ENCODE measurements at regions not wholly inside any gene's neighbourhood (a gene's known extent, or its start where the extent isn't known, plus 50 kb on each side); places are given as distances from the start of the nearest gene placed in this dataset.

DNA sequence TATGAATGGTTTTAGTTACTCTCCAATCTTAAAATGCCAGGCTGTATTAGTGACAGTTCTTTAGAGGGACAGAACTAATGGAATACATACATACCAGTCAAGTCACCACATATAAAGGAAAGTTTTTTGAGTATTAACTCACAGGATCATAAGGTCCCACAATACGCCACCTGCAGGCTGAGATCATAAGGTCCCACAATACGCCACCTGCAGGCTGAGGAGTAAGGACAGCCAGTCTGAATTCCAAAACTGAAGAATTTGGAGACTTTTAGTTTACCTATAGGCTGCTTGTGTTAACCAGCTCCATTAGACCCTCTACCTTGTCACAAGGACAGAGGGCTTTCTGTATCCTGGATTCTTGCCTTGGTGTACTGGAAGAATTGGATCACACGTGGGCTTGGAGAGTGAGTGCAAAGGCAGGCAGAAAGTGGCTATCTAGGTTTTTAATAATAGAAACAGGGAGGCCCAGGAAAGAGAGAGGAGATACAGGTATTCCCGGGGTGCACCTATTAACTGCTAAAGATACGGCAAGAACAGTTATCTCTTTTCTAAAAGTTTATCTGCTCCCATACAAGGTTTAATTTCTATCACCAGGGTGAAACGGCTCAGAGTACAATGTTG, 234.9 kb upstream of the CYRIA start:
- no peaks in the 10 kb centered on the region for H3K36me3 ChIP-seq (ENCODE audit: control insufficient read depth, insufficient read depth, low read length)
- no peak overlapping the region for H3K27ac ChIP-seq (ENCODE audit: low read depth, low read length)
- no peaks in the 10 kb centered on the region for H3K27me3 Mint-ChIP-seq (ENCODE audit: insufficient read depth)
- no peaks in the 10 kb centered on the region for H3K4me1 ChIP-seq (ENCODE audit: control insufficient read depth, insufficient read depth, low read length)
- H3K27ac Mint-ChIP-seq: no peak overlapping the region
- WGBS, 2 experiments (ENCODE audit: insufficient coverage in 1 of 2, insufficient read length in 1 of 2): 62 to 85% methylated on average over 6 of the region's 6 CpGs
- TF ChIP-seq, protein P1, sequence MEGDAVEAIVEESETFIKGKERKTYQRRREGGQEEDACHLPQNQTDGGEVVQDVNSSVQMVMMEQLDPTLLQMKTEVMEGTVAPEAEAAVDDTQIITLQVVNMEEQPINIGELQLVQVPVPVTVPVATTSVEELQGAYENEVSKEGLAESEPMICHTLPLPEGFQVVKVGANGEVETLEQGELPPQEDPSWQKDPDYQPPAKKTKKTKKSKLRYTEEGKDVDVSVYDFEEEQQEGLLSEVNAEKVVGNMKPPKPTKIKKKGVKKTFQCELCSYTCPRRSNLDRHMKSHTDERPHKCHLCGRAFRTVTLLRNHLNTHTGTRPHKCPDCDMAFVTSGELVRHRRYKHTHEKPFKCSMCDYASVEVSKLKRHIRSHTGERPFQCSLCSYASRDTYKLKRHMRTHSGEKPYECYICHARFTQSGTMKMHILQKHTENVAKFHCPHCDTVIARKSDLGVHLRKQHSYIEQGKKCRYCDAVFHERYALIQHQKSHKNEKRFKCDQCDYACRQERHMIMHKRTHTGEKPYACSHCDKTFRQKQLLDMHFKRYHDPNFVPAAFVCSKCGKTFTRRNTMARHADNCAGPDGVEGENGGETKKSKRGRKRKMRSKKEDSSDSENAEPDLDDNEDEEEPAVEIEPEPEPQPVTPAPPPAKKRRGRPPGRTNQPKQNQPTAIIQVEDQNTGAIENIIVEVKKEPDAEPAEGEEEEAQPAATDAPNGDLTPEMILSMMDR (conservative IDR thresholded peaks at IDR 0.05): peak; percentile 100
- H3K9me3 Mint-ChIP-seq: no peaks in the 10 kb centered on the region
- no peak overlapping the region for H3K9ac ChIP-seq (ENCODE audit: extremely low read depth, low read length, poor library complexity, severe bottlenecking)
- H3K4me3 Mint-ChIP-seq: no peak overlapping the region
- peak; percentile 86 for DNase-seq
- H3K9me3 ChIP-seq (ENCODE audit: control insufficient read depth, low read length): no peaks in the 10 kb centered on the region
- H3K4me1 Mint-ChIP-seq: peaks cover 5% of the 10 kb centered on the region
- no peaks in the 10 kb centered on the region for H3K36me3 Mint-ChIP-seq (ENCODE audit: low read depth)
- H3K4me3 ChIP-seq (ENCODE audit: low read length): no peak overlapping the region
- H3K27me3 ChIP-seq (ENCODE audit: control insufficient read depth, insufficient read depth, low read length, poor library complexity, severe bottlenecking): no peaks in the 10 kb centered on the region

DNA sequence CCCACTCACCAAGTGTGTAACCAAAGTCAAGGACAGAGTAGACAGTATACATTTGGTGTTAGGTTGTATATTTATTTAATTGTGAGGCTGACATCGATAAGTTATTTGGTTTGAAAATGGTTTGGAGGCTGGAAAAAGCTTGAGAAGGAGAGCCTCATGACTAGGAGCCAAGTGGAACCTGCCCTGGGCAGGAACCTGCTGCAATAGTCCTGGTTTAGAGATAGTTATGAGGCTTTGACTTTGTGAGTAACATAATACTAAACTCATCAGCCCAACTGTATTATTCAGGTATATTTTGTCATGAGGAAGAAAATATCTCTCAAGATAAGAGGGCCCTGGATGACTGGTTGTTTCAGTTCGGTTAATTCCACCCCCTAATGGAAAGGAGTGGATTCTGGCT, 234.3 kb upstream of the CYRIA start:
- H3K27ac ChIP-seq (ENCODE audit: low read depth, low read length): no peak overlapping the region
- H3K4me1 Mint-ChIP-seq: peaks cover 5% of the 10 kb centered on the region
- H3K4me3 ChIP-seq (ENCODE audit: low read length): no peak overlapping the region
- 85 to 93% methylated on average over 2 of the region's 2 CpGs for WGBS, 2 experiments (ENCODE audit: insufficient coverage in 1 of 2, insufficient read length in 1 of 2)
- H3K36me3 Mint-ChIP-seq (ENCODE audit: low read depth): no peaks in the 10 kb centered on the region
- no peak overlapping the region for H3K4me3 Mint-ChIP-seq
- no peaks in the 10 kb centered on the region for H3K4me1 ChIP-seq (ENCODE audit: control insufficient read depth, insufficient read depth, low read length)
- H3K27ac Mint-ChIP-seq: no peak overlapping the region
- TF ChIP-seq, protein P1 (conservative IDR thresholded peaks at IDR 0.05): no peak
- H3K36me3 ChIP-seq (ENCODE audit: control insufficient read depth, insufficient read depth, low read length): no peaks in the 10 kb centered on the region
- H3K9me3 ChIP-seq (ENCODE audit: control insufficient read depth, low read length): no peaks in the 10 kb centered on the region
- no peaks in the 10 kb centered on the region for H3K27me3 ChIP-seq (ENCODE audit: control insufficient read depth, insufficient read depth, low read length, poor library complexity, severe bottlenecking)
- no peak overlapping the region for H3K9ac ChIP-seq (ENCODE audit: extremely low read depth, low read length, poor library complexity, severe bottlenecking)
- no peak for DNase-seq
- H3K9me3 Mint-ChIP-seq: no peaks in the 10 kb centered on the region
- no peaks in the 10 kb centered on the region for H3K27me3 Mint-ChIP-seq (ENCODE audit: insufficient read depth)

DNA sequence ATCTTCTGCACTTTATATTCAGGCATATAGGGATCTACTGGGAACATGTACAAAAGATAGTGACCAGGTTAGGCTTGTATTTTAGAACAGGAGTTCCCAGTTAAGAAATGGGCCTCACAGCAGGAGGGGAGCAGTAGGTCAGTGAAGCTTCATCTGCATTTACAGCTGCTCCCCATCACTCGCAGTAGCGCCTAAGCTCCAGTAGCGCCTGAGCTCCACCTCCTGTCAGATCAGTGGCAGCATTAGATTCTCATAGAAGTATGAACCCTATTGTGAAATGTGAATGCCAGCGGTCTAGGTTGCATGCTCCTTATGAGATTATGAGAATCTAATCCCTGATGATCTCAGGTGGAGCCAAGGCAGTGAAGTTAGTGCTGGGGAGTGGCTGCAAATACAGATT, 224.4 kb upstream of the CYRIA start:
- no peak overlapping the region for H3K27ac Mint-ChIP-seq
- peaks cover 4% of the 10 kb centered on the region for H3K27me3 Mint-ChIP-seq (ENCODE audit: insufficient read depth)
- peaks cover 11% of the 10 kb centered on the region for H3K4me1 Mint-ChIP-seq
- TF ChIP-seq, protein P1 (conservative IDR thresholded peaks at IDR 0.05): peak; percentile 42
- WGBS, 2 experiments (ENCODE audit: insufficient coverage in 1 of 2, insufficient read length in 1 of 2): 48 to 72% methylated on average over 4 of the region's 4 CpGs
- Histone ChIP-seq H3K27ac (ENCODE audit: low read depth, low read length) (no peak overlapping the region), H3K9ac (ENCODE audit: extremely low read depth, low read length, poor library complexity, severe bottlenecking) (no peak overlapping the region), H3K4me1 (ENCODE audit: control insufficient read depth, insufficient read depth, low read length) (peaks cover 6% of the 10 kb centered on the region), H3K27me3 (ENCODE audit: control insufficient read depth, insufficient read depth, low read length, poor library complexity, severe bottlenecking) (no peaks in the 10 kb centered on the region), H3K36me3 (ENCODE audit: control insufficient read depth, insufficient read depth, low read length) (no peaks in the 10 kb centered on the region), H3K9me3 (ENCODE audit: control insufficient read depth, low read length) (no peaks in the 10 kb centered on the region), H3K4me3 (ENCODE audit: low read length) (no peak overlapping the region)
- H3K9me3 Mint-ChIP-seq: no peaks in the 10 kb centered on the region
- no peak overlapping the region for H3K4me3 Mint-ChIP-seq
- peak; percentile 72 for DNase-seq
- no peaks in the 10 kb centered on the region for H3K36me3 Mint-ChIP-seq (ENCODE audit: low read depth)

Data from endodermal cell (in vitro differentiated cells).